Stimulated activated effector memory CD8-positive, alpha-beta T cell treated with anti-CD3 and anti-CD28 coated beads, Interleukin-12 subunit alpha, Interleukin-12 subunit beta, amount 100 ng/mL, for 72 hours (primary cell): ENCODE measurements at regions not wholly inside any gene's neighbourhood (a gene's known extent, or its start where the extent isn't known, plus 50 kb on each side); places are given as distances from the start of the nearest gene placed in this dataset.

Experiments used
- ATAC-seq: fragments of 150-1000 bp; cut with Tn5 transposase; 2 replicates; pipeline ENCODE4 v1.10.0; 2021
- DNase-seq, 2 donors: peaks; one replicate each; pipeline ENCODE4 v3.0.0; 2021 to 2022; ENCODE audit warnings: low spot score in 2 of 2
- H3K27ac Mint-ChIP-seq: one replicate; pipeline ENCODE4 v1.8.0; 2022; ENCODE audit warnings: mild to moderate bottlenecking, mixed read lengths
- H3K36me3 Mint-ChIP-seq: one replicate; pipeline ENCODE4 v1.8.0; 2022; ENCODE audit warnings: mild to moderate bottlenecking, mixed read lengths
- H3K4me1 Mint-ChIP-seq: one replicate; pipeline ENCODE4 v1.8.0; 2022; ENCODE audit warnings: mixed read lengths
- H3K4me3 Mint-ChIP-seq: one replicate; pipeline ENCODE4 v1.8.0; 2022; ENCODE audit warnings: mild to moderate bottlenecking, mixed read lengths
- H3K9me3 Mint-ChIP-seq: one replicate; pipeline ENCODE4 v1.8.0; 2022; ENCODE audit warnings: mixed read lengths

DNA sequence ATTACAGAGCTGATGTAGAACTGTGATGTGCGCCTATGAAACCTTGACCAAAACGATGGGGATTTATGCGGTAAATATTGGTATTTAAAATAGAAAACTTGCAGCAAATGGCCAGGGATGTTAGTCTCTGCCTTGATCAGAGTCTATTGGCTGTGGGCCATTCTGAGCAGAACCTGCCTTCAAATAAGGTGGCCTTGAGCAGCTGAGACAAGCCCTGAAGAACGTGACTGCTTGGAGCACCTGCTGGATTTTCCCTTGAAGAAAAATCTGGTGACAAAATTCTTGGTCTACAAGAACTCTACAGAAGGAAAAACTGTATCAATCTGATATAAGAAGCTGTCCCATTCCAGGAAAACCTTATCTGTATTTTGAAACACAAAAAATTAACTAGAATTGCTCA is 820.1 kb upstream of the EPHA6 start:
- no peak for ATAC-seq
- DNase-seq: no peak
- Mint-ChIP-seq H3K4me3 (no peak overlapping the region), H3K27ac (no peak overlapping the region), H3K9me3 (peaks cover 2% of the 10 kb centered on the region), H3K36me3 (no peaks in the 10 kb centered on the region), H3K4me1 (no peaks in the 10 kb centered on the region)

DNA sequence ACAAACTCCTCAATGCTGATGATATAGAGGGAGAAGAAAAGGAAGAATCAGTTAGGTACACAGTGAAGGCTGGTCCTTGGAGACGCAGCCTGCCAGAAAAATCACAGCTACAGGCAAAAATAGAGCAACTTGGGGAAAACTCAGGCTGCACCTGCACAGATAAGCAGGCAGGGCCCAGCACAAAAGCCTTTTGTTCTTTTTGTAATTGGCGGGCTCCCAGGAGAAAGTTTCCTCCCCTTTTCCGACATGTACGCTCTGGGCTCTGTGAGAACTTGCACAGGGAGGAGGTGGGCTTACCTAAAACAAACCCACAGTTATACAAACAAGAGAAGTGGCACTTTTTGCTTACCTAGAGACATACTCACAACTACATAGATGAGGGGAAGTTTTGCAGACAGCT is 813.4 kb upstream of the EPHA6 start:
- no peak overlapping the region for H3K4me3 Mint-ChIP-seq
- H3K27ac Mint-ChIP-seq: no peak overlapping the region
- no peak for DNase-seq
- no peaks in the 10 kb centered on the region for H3K36me3 Mint-ChIP-seq
- H3K4me1 Mint-ChIP-seq: no peaks in the 10 kb centered on the region
- no peak for ATAC-seq
- H3K9me3 Mint-ChIP-seq: peaks cover 6% of the 10 kb centered on the region

DNA sequence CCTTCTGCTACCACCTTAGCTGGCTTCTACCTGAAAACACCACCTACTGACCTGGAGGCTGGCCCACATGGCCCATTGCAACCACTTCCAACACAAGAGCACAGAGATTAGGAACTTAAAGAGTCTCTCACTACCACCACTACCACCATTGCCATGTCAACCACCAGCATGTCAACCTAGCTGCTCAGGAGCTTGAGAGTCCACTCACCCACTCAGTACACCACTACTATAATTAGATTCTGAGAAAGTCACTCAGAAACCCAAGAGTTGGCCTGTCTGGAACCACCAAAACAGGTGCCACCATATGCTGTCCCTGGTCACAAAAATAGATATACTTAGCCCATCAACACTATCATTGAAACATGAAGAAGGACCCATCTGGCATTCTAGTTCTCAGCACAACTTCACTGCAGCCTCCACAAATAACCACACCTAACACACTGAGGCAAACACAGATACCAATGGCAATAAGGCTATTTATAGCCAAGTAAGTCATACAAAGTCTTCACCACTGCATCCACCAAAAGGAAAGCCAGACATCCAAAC is 806.7 kb upstream of the EPHA6 start:
- ATAC-seq (no peak), DNase-seq (no peak)
- Mint-ChIP-seq H3K36me3 (no peaks in the 10 kb centered on the region), H3K4me1 (no peaks in the 10 kb centered on the region), H3K27ac (no peak overlapping the region), H3K4me3 (no peak overlapping the region), H3K9me3 (peaks cover 11% of the 10 kb centered on the region)

DNA sequence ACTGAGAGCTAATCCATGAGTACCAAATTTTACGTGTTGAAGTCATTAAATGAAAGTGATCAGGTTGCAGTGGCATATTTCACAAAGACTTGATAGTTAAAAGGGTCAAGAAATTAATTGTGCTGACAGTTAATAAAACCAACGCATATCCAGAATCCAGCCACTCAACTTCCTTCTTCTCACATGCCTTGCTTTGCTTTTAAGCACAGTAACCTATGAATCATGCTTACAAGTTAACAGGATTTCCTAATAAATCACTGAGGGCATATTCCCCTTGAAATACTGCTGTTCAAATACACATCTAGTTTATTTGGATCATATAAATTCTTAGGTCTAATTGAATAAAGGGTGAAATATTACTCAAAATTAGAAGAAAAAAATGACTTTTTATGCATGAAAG is 801.5 kb upstream of the EPHA6 start:
- Mint-ChIP-seq H3K9me3 (peaks cover 5% of the 10 kb centered on the region), H3K36me3 (no peaks in the 10 kb centered on the region), H3K4me3 (no peak overlapping the region), H3K4me1 (no peaks in the 10 kb centered on the region), H3K27ac (no peak overlapping the region)
- no peak for DNase-seq
- ATAC-seq: no peak

DNA sequence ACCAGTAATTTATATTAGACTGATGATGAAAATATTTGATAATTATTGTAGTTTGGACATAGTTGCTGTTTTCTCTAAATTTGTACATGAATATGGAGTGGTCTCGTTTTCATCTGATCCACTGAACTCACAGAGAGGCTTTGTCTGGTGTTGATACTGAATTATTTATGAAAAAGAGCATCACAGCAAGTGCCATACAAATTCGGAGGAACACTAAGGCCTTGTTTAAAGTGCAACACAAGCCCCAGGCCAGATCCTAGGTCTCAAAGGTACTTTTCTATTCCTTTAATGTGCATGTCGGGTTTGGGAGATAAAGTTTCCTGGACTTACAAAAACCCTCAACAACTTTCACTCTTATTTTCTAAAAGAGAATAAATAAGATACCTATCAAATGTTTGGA is 796.8 kb upstream of the EPHA6 start:
- H3K9me3 Mint-ChIP-seq: peaks cover 4% of the 10 kb centered on the region
- no peak overlapping the region for H3K27ac Mint-ChIP-seq
- DNase-seq (no peak), ATAC-seq (no peak)
- no peak overlapping the region for H3K4me3 Mint-ChIP-seq
- no peaks in the 10 kb centered on the region for H3K4me1 Mint-ChIP-seq
- no peaks in the 10 kb centered on the region for H3K36me3 Mint-ChIP-seq

DNA sequence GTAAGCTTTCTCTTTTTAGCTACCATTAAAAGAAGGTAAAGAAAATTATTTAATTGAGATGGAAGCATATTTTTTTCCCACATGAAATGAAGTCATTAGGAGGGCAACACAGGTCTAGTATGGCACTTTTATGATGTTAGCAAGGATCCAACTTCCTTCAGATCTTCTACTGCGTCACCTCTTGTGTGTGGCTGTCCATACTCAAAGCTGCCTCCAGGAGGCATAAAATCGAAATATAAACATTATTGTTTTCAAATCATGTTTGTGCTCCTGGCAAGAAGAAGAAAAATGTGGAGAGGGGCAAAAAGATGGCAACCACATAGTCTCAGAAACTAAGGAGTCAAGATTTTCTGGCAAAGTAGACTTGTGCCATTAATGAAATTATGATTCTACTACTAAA is 791.7 kb upstream of the EPHA6 start:
- DNase-seq: no peak
- H3K4me3 Mint-ChIP-seq: no peak overlapping the region
- no peaks in the 10 kb centered on the region for H3K36me3 Mint-ChIP-seq
- peaks cover 4% of the 10 kb centered on the region for H3K9me3 Mint-ChIP-seq
- H3K27ac Mint-ChIP-seq: no peak overlapping the region
- H3K4me1 Mint-ChIP-seq: no peaks in the 10 kb centered on the region
- no peak for ATAC-seq

DNA sequence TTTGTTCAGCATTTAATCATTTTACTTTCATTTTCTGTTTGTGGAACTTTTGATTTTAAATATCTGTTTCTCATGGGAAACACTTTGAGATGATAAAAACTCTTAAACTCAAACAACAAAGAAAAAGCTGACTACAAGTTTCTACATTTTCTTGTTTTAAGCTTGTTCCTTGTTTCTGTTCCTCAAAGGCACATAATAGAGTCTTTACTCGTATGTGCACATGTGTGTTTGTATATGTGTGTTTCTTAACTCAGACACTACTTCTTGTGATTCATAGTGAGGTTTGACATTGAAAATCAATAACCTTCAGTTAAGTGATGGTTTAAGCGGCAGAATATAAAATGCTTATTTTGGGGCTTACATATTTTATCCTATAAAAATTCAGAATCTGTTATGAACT is 786.7 kb upstream of the EPHA6 start:
- Mint-ChIP-seq H3K9me3 (peaks cover 5% of the 10 kb centered on the region), H3K27ac (no peak overlapping the region), H3K36me3 (no peaks in the 10 kb centered on the region), H3K4me1 (no peaks in the 10 kb centered on the region), H3K4me3 (no peak overlapping the region)
- ATAC-seq: no peak
- no peak for DNase-seq

DNA sequence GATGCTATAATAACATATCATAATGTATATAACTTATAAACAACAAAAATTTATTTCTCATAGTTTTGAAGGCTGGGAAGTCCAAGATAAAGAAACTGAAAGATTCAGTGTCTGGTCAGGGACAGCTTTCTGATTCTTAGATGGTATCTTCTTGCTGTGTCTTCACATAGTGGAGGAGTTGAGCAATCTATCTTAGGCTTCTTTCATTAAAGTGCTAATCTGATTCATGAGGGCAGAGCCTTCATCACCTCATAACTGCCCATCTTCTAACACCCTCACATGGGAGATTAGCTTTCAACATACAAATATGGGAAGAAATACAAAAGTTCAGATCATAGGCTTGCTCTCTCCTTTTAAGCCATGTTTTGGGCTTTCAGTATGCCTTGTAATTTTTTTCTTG is 774.8 kb upstream of the EPHA6 start:
- no peak overlapping the region for H3K4me3 Mint-ChIP-seq
- H3K4me1 Mint-ChIP-seq: no peaks in the 10 kb centered on the region
- no peaks in the 10 kb centered on the region for H3K36me3 Mint-ChIP-seq
- no peak for DNase-seq
- no peak for ATAC-seq
- H3K27ac Mint-ChIP-seq: no peak overlapping the region
- peaks cover 15% of the 10 kb centered on the region for H3K9me3 Mint-ChIP-seq

DNA sequence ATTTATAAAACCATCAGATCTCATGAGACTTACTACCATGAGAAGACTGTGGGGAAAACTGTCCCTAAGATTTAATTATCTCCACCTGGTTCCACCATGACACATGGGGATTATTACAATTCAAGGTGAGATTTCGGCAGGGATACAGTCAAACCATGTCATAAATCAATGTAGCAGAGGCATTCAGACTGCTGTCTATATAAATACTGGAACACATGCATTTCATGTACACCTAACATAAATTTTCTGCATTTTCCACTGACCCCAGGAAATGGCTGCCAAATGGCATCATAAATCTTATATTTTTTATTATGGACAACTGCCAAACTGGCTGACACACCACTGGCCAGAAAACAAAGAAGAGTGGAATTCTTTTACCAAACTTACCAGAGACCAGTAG is 755.1 kb upstream of the EPHA6 start:
- peaks cover 13% of the 10 kb centered on the region for H3K9me3 Mint-ChIP-seq
- no peak overlapping the region for H3K27ac Mint-ChIP-seq
- H3K4me1 Mint-ChIP-seq: no peaks in the 10 kb centered on the region
- ATAC-seq (no peak), DNase-seq (no peak)
- H3K4me3 Mint-ChIP-seq: no peak overlapping the region
- no peaks in the 10 kb centered on the region for H3K36me3 Mint-ChIP-seq

DNA sequence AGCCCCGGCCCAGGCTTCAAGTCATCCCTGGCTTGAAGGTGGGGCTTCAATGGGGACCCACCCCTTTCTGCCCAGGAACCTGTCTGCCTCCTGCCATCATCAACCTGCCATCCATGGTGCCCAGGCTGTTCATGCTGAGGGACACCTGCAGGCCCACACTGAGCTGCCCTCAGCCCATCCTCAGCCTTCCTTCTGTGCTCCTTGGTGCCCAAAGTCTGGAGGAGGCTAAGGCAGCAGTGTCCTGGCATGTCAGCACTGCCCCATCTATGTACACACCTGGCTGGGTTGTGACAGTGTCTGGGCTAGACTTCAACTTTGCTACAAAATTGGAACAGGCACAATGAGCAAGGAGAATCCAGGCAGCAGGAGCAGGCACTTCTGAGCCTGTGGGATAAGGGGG is 745.3 kb upstream of the EPHA6 start:
- DNase-seq (no peak), ATAC-seq (peak; percentile 43)
- H3K27ac Mint-ChIP-seq: no peak overlapping the region
- H3K4me1 Mint-ChIP-seq: no peaks in the 10 kb centered on the region
- no peak overlapping the region for H3K4me3 Mint-ChIP-seq
- peaks cover 3% of the 10 kb centered on the region for H3K9me3 Mint-ChIP-seq
- H3K36me3 Mint-ChIP-seq: no peaks in the 10 kb centered on the region

DNA sequence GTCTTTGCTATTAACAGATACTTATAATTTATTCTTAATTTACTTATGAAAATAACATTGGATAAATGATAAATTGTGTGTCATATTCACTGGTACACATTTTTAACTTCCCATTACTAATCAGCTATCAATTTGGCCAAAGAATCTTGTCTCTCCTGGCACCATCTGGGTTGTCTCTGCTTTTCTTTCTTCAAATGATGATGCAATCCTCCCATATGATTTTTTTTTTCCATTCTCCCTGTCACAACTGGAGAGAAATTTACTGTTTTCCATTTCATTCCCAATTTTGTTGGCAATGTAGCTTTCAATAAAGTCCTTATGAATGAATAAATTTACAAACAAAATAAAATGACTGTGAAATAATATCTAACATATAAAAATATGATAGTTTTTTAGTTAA is 743.7 kb upstream of the EPHA6 start:
- ATAC-seq (no peak), DNase-seq (no peak)
- no peaks in the 10 kb centered on the region for H3K4me1 Mint-ChIP-seq
- no peak overlapping the region for H3K4me3 Mint-ChIP-seq
- no peak overlapping the region for H3K27ac Mint-ChIP-seq
- peaks cover 9% of the 10 kb centered on the region for H3K9me3 Mint-ChIP-seq
- H3K36me3 Mint-ChIP-seq: no peaks in the 10 kb centered on the region

DNA sequence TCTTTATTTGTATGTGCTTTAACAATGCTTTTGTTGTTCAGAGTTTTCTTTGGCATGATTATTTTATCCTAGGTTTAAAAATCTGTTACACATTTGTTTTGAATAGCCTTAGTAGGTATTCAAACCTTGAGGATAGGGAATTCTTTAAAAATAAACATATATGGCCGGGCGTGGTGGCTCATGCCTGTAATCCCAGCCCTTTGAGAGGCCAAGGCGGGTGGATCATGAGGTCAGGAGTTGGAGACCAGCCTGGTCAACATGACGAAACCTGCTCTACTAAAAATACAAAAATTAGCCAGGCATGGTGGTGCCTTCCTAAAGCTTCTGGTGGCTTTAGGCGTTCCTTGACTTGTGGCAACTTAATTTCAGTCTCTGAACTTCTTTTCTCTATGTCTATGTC is 743.3 kb upstream of the EPHA6 start:
- ATAC-seq (no peak), DNase-seq (no peak)
- H3K9me3 Mint-ChIP-seq: peaks cover 12% of the 10 kb centered on the region

DNA sequence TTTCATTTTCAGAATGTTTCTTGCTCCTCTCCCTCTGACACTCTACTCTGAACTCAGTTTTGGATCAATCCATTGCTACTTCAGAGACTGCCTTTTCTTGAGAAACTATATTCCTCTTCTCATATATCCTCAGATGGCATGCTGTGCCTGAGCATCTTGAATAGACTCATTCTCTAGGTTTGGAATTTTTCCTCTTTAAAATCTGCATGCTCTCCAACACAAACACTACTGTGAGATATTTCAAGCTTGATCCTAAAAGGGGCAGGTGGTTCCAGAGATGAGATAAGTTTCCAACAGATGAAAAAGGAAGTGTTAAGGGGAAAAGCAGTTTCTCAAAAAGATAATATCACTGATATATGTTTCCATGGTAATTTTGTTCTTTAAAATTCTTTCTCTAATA is 742.2 kb upstream of the EPHA6 start:
- ATAC-seq (no peak), DNase-seq (no peak)
- Mint-ChIP-seq H3K27ac (no peak overlapping the region), H3K9me3 (peaks cover 13% of the 10 kb centered on the region), H3K36me3 (no peaks in the 10 kb centered on the region), H3K4me3 (no peak overlapping the region), H3K4me1 (no peaks in the 10 kb centered on the region)

More for the DNA sequence above, 743.3 kb upstream of the EPHA6 start:
- Mint-ChIP-seq H3K36me3 (no peaks in the 10 kb centered on the region), H3K4me1 (no peaks in the 10 kb centered on the region), H3K4me3 (no peak overlapping the region), H3K27ac (no peak overlapping the region)

DNA sequence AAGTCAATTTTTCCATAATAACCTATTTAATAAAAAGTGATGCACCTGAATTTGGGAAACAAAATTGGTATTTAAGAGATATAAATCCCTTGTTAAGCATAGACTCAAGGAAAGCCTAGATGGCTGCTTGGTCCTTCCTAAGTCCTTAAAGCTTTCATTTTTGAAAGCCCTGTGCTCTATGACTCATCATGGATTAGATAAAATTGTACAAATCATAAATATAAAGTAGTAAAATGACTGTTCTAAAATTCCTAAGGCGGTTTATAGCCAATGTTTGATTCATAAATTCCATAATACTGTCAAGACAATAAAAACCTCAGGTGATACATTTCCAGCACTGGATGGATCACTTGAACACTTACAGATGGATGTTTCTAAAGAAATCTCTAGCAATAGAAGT is 730.8 kb upstream of the EPHA6 start:
- Mint-ChIP-seq H3K36me3 (no peaks in the 10 kb centered on the region), H3K4me1 (no peaks in the 10 kb centered on the region), H3K4me3 (no peak overlapping the region), H3K27ac (no peak overlapping the region), H3K9me3 (peaks cover 3% of the 10 kb centered on the region)
- DNase-seq (no peak), ATAC-seq (no peak)

DNA sequence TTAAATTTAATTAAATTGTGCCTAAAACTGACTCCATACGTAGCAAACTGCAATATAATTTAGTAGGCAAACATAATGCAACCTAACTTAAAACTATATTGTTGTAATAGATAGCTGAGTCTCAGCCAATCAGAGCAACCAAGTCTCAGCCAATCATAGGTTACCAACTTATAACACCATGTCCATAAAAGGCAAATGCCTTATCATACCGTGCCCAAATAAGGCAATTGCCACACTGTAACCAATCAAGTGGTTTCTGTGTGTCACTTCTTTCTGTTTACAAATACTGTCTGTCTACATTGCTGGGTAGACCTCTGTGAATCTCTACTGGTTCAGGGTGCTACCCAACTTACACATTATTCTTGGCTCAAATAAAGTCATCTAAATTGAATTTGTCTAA is 728.4 kb upstream of the EPHA6 start:
- Mint-ChIP-seq H3K36me3 (no peaks in the 10 kb centered on the region), H3K9me3 (peaks cover 3% of the 10 kb centered on the region), H3K4me3 (no peak overlapping the region), H3K4me1 (no peaks in the 10 kb centered on the region), H3K27ac (no peak overlapping the region)
- ATAC-seq (no peak), DNase-seq (no peak)

DNA sequence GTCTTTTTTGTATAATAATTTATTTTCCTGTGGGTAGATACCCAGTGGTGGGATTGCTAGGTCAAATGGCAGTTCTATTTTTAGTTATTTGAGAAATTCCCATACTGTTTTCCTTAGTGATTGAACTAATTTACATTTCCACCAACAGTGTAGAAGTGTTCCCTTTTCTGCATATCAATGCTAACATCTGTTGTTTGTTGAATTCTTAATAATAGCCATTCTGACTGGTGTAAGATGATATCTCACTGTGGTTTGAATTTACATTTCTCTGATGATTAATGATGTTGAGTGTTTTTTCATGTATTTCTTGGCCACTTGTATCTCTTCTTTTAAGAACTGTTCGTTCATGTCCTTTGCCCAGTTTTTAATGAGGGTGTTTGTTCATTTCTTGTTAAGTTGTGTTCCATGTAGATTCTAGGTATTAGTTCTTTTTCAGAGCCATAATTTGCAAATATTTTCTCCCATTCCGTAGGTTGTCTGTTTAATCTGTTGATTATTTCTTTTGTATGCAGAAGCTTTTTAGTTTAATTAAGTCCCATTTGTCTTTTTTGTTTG is 713.3 kb upstream of the EPHA6 start:
- Mint-ChIP-seq H3K4me3 (no peak overlapping the region), H3K27ac (no peak overlapping the region), H3K36me3 (no peaks in the 10 kb centered on the region), H3K4me1 (no peaks in the 10 kb centered on the region), H3K9me3 (peaks cover 2% of the 10 kb centered on the region)
- DNase-seq: no peak
- ATAC-seq: no peak

DNA sequence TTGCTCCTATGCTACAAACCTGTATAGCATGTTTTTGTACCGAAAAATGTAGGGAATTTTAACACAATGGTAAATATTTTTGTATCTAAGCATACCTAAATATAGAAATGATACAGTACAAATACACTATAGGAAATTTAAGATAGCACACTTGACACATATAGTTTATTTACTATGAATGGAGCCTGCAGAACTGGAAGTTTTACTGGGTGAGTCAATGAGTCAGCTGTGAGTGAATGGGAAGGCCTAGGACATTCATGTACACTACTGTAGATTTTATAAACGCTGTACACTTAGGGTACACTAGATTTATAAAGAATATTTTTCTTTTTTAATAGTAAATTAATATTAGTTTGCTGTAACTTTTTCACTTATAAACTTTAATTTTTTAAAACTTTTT is 707.7 kb upstream of the EPHA6 start:
- H3K27ac Mint-ChIP-seq: no peak overlapping the region
- DNase-seq: no peak
- no peaks in the 10 kb centered on the region for H3K4me1 Mint-ChIP-seq
- peaks cover 3% of the 10 kb centered on the region for H3K9me3 Mint-ChIP-seq
- no peak for ATAC-seq
- H3K36me3 Mint-ChIP-seq: no peaks in the 10 kb centered on the region
- no peak overlapping the region for H3K4me3 Mint-ChIP-seq
